ENCODE measurements at regions not wholly inside any gene's neighbourhood (a gene's known extent, or its start where the extent isn't known, plus 50 kb on each side); places are given as distances from the start of the nearest gene placed in this dataset.
"Not testable (repeated sequence)": the region's sequence is repeated elsewhere in the genome, so short reads cannot be mapped to it uniquely, and the experiment has no call there.

DNA sequence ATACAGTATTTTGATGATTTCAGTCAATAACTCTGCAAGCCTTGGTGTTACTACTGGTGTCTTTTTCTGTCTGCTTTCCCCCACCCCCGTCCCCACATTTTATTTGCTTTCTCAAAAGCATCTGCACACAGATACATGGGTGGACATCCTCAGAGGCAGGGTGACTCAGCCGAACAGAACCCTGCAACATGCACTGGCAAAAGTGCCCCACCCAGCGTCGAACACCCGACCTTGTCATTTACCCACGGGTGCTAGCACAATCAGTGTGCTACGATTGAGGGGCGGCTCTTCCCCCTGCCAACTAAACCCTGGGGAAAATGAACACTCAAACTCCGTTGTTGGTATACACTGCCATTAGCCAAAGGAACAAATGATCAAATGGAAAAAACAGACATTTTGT, 115.9 kb upstream of the NAA20 start:
- no peak for DNase-seq

DNA sequence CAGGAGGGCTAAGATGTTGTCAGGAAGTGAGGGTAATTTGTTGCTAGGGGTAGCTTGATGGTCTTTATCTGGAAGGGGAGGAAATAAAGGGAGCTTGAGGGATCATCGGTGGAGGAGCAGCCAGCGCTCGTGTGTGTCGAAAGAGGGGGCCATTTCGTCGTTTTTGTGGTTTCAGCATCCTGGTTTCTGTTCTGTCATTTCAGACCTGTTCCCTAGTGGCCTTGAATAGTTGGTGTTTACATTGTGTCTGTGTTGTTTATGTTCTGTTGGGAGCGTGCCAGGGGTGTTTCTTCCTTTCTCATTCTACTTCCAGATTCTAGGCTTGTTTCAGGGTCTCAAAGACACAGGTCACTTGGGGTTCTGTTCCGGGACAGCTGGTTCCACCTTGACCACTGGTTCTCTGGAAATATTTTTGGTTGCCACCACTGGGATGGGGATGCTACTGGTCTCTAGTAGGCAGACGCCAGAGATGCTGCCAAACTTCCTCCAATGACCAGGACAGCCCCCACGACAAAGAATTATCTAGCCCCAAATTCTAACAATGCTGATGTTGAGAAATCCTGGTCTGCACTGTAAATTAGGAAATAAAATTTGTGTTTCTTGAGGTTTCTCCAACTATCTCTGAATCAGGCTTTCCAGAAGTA, 113.9 kb upstream of the NAA20 start:
- DNase-seq, result peak; percentile 23 to 28

DNA sequence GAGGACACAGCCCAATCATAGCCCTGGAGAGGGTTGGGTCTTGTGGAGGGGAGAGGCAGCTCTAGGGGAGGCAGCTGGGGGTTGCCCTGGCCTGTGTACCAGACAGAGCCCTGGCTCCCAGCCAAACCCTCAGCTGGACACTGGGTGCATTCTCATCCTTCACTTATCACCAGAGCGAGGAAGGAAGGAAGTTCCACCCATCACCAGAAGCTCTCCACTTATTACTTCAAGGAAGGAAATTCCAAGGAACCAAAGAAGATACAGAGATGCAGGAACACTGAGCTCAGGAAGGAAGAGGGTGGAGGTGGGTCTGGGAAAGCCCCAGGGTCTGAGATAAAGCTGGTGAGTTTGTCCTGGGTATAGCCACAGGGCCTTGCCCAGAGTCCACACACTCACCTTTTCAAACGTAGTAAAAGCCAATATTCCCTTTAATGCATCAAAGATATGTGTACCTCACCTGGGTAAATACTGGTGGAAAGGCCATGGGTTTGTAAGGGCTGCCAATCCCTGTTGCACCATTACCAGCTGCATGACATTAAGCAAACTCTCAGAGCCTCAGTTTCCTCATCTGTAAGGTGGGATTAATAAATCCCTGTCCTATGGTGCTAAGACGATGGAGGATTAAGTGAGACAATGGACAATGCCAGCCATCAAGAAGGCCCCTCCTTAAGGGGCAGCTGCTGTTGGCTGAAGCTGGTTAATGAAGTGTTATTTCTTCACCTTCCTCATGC, 109.7 kb upstream of the NAA20 start:
- DNase-seq, result no peak

DNA sequence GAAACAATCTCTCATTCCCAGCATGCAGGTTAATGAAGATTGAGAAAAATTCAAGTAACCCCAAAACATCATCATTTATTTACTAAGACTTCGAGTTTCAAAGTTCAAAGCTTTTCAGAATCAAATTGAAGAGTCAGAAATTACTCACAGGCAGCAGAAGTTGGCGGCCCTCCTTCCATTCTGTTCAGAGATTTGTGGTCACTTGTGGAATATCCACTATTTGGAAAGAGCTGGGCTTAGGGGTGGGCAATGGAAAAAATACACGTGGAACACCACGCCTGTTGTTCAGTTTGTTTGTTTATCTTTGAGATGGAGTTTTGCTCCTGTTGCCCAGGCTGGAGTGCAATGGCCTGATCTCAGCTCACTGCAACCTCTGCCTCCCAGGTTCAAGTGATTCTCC, 108.6 kb upstream of the NAA20 start:
- DNase-seq, result no peak

DNA sequence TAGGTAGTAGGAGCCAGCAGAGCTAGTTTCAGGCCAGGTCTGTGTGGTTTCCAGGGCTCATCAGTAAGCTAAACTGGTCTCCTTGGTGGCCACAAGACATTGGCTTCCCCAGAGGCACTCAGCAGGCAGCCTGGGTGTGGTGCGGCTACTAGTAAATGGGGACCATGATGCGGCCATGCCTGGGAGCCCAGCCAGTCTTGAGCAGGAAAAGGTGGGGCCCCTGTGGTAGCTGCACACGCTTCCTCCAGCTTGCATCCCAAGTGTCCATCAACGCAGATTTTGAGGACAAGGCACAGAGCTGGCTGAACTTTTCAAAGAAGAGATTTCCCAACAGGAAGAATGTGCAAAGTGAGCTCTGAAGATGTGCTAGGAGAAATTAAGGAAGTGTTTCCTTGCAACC, 107.4 kb upstream of the NAA20 start:
- DNase-seq, result no peak

DNA sequence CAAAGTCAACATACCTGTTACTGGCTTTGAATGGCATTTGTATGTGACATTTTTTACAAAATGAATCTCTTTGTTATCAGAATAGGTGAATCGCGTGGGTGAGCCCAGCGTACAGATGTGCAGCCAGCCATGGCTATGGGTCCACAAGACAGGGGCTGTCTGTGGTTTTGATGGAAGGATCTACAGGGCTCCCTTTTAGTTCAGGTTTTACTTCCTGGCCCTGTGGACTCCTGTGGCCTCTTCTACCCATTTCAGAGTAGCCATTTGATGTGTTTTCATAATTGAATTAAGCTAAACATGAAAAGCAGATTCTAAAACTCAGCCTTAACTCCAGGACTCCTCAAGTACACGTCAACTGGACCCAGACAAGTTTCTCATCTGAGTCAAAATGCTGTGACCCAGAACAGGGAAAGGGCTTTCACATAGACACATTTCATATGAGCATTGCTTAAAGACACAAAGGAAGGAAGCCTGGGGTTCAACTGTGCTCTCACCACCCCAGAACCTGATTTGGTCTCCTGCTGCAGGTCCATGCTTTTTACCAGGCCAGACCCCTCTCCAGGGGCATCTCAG, 105.3 kb upstream of the NAA20 start:
- no peak for DNase-seq

DNA sequence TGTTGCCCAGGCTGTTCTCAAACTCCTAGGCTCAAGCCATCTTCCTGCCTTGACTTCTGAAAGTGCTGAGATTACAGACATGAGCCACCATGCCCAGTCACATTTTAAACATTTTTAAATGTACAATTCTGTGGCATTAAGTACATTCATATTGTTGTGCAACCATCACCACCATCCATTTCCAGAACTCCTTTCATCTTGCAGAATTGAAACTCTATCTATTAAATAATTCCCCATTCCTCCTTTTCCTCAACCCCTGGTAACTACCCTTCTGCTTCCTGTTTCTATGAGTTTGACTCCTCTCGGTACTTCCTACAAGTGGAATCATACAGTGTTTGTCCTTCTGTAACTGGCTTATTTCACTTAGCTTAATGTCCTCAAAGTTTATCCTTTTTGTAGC, 103.8 kb upstream of the NAA20 start:
- DNase-seq, result no peak

DNA sequence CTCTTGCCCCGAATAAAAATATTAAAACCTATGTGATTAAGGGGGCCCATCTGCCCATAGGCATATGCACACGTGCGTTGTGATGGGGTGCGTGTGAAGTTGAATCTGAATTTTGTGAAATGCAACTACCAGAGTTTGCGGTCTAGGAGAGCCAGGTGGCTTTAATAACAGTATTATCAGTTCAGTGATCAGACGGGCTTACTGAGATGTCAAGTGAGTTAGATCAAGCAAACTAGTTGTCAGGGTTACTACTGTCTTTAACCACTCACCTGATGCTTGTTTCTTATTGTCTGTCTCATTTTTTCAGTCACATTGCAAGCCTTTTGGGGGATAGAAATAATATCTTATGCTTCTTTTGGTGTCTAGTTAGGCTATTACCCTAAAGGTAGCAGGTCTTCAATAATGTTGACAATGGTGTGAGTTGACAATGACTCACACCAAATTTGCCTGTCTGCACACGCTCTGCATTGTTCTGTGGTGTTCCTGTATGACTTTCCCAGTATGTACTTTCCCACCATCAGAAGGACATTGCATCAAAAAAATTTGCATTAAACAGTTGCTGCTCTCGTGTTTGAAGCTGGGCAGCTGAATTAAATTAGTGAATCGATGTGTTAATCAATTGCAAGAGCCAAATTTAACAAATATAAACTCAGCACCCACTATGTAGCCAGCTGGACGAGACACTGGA, 103.1 kb upstream of the NAA20 start:
- DNase-seq, result no peak

DNA sequence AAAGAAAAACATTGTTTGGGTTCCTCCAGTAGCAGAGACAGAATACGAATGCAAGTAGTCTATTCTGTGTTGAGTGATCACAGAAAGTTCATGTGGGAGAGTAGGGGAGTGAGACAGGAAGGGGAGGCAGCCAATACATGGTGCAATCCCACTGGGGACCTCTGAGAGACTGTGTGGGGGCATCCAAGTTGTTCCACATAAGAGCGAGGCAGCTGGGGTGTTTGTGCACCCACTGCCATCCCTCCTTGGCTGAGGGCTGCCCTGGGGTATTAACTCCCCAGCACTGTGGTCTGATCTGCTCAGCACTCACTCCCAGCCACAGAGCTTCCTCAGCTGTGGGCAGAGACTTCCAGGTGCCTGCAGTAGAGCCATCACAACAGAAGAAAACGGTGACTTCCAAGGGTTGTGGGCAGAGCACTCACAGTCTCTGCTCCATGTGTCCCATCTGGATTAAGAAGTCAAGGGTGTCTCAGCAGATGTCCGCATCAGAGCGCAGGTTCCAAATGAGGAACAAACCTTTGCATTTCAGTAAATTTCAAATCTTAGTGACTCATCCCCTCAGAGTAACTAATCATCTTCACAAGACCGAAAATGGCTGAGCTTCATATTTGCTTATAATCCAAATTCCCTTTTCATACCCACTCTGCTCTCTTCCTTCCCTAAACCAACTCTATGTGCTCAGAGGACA, 101.9 kb upstream of the NAA20 start:
- DNase-seq, result no peak

DNA sequence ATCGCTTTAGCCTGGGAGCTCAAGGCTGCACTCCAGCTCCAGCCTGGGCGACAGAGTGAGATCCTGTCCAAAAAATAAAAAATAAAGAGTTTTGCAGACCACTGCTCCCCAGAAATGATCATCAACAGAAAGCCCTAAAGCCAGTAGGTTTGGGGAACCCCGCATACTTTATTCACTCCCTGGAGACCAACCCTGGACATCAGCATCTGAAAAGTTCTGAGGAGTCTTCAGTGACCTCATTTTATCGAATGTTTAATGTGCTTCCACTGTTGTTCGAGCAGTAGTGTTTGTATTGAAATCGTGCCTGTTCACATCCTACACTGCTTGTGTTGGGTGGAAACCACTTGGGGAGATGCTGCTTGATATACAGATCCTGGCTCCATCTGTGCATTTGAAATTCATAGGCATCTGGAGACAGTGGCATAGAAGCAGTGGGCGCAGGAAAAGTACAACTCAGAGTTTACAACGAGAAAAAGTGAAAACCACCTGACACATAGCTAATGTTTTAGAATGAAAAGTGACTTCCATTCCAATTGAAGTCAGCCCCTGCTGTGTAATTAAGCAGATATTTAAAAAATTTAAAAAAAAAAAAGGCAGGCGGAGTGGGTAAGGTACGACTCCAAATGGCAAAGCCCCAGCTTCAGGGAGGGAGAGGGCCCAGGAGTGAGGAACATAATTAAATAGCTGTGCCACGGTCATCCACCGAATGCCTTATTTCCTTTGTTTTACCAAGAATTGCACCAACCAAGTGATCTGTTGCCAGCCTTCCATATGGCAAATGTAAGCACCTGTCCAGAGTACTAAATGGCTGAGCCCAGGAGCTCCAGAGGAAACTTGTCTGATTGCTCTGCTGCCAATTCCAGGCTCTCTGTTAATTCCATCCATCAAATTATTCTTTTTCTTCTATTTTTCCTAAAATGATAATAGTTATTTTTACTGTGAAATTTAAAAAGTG, 100.4 kb upstream of the NAA20 start:
- DNase-seq, result no peak

DNA sequence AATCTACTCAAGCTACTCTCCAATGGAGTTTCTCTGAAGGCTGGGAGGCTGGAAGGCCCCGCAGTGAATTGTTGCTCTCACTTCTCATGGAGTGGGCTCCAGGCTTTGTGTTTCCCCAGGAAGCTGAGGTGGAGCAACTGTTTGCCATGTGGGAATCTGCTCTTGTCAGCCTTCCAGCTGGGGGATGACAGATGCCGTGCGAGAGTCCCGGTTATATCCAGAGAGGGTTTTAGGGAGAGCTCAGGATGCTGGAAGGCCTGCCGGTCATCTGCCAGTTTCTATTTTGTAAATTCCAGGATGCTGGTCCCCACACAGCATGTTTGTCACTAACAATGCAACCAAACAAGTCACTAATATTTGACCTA, 98.2 kb upstream of the NAA20 start:
- DNase-seq, result no peak

DNA sequence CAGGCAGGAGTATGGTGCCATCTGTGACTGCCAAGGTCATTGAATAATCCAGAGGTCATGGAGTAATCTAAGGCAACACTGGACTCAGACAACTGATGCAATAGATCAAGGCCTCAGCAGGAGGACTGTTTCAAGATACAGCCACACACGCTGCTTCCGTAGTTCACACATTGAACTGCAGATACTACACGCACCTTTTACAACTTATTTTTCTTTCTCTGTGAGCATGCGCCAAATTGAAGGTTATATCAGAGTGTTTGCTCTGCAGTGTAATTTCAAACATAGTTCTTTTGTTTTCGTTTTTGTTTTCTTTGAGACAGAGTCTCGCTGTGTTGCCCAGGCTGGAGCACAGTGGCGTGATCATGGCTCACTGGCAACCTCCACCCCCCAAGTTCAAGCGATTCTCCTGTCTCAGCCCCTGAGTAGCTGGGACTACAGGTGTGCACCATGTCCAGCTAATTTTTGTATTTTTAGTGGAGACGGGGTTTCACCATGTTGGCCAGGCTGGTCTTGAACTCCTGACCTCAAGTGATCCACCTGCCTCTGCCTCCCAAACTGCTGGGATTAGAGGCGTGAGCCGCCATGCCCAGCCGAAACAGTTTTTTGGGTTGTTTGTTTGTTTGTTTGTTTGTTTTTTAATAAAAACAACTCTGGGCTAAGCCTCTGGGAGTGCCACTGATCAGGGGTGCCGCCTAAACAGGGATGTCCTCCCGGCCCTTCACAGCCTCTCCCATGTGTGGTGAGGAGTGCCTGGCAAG, 96.6 kb upstream of the NAA20 start:
- DNase-seq, result no peak

DNA sequence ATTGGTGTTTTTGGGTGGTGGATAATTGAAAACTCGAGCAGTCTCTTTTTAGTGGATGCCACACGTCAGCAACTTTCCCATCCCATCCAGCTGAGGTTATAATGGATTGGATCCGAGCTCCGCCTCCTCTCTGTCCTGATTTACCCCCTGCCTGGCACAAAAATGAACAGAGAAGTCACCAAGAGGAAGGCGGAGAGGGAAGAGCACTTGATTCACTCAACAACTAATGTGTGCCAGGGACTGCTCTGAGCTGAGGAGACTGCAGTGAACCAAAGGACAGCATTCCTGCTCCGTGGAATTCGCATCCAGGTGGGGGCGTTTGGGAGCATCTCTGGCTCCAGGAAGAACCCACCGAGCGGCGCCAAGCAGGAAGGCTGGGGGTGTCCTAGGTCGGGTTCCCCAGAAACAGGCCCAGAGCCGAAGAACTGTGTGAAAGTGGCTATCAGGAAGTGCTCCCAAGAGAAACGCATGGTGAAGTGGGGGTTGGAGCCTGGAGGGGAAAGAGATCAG, 95.8 kb upstream of the NAA20 start:
- no peak for DNase-seq

DNA sequence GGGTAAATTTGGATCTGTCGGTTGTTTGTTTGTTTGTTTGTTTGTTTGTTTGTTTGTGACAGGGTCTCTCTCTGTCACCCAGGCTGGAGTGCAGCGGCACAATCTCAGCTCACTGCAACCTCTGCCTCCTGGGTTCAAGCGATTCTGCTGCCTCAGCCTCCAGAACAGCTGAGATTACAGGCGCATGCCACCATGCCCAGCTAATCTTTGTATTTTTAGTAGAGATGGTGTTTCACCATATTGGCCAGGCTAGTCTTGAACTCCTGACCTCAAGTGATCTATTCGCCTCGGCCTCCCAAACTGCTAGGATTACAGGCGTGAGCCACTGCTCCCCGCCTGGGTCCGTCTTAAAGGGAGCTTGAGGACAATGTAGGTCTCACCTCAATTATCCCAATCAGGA, 95.3 kb upstream of the NAA20 start:
- DNase-seq, result not testable (repeated sequence)

DNA sequence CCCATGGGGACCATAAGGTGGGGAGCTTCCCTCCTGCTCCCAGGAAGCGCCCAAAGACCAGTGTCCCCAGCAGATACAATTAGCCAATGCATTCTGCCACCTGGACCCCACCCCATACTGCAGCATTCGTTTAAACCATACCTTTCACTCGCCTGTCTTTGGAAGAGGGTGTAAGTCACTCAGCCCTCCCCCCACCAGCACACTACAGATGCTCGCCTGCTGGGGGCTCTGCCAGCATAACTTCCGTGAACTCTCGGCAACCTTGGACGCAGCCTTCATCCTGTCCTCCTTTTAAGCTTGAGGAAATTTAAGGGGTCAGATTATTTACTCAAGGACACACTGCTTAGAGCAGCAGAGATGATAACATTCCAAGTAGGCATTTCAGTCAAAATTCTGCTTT, 94.4 kb upstream of the NAA20 start:
- no peak for DNase-seq

DNA sequence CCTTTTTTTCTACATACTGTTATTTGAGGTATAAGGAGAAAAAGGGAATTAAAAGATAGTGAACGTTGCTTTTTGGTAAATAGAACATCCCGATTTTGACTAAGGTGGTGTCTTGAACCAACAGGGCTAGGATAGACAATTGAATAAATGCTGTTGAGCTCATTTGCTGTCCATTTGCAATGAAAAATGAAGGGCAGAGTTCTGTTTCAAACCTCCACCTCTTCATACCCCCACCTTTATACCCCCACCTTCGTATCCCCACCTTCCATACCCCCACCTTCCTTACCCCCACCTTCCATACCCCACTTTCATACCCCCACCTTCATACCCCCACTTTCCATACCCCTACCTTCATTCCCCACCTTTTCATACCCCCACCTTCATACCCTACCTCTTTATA, 93.4 kb upstream of the NAA20 start:
- no peak for DNase-seq

DNA sequence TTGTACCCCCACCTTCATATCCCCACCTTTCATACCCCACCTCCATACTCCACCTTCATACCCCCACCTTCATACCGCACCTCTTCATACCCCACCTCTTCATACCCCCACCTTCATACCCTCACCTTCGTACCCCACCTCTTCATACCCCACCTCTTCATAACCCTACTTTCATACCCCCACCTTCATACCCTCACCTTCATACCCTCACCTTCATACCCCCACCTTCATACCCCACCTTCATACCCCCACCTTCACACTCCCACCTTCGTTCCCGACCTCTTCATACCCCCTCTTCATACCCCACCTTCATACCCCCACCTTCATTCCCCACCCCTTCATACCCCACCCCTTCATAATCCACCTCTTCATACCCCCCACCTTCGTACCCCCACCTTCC, 92.9 kb upstream of the NAA20 start:
- DNase-seq, result no peak

DNA sequence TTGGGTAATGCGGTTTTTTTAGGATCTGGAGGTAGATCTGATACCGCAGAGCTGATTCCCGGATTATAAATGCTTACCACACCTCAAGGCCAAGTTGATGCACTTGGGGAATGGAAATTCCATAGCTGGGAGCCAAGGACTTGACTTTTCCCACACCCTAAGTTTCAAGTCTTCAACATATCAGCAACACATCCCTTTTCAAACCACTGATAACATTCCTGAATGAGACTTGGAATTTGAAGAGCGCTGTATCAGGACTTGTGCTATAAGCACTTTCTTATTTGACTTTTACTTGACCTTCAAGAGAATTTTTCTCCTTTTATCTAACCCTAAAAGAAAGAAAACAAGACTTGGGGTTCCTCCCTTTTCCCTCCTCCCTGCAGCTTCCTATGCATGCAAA, 90.6 kb upstream of the NAA20 start:
- DNase-seq, result no peak

DNA sequence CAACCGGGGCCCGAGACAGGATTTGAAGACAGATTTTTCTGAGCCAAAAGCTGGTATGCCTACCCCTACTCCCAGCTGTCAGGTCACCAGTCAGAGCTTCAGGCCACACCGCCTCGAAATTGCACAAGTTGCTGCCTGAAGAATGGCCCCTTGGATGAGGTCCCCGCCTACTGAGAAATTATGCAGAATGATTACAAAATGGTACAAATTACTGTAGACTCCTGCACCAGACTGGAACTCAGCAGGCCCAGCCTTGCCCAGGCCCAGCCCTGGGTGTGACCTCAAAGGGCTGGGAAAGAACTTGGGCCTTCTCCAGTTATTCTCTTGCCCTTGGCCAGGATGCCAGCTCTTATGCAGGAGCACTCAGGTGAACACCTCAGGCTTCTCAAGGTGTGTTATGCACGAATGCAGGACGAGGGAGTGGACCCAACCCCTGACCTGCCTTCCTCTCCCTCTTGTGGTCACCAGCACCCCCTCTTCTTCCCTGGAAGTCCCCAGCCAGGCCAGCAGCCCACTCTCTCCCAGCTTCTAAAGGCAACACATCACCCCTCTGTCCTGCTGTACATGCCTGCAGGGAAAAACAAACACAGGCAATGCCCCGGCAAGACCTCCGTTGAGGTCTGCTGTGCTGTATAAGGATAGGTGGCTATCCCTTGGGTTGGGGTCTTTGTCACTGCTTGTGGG, 88.7 kb upstream of the NAA20 start:
- DNase-seq, result no peak

DNA sequence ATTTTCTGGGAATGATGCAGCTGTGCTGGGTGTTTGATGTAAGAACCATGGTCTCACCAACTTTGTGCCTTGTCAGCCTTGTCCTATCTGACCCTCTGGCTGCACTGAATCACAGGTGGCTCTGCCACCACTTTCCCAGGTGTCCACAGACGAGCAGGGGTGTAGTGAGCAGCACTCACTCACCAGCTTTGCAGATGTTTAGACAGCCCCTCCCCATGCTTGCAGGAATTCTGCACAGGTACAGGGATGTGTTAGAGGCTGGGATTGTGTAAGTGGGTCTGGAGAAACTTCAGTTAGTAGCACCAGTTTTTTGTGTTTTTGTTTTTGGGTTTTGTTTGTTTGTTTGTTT, 88.2 kb upstream of the NAA20 start:
- DNase-seq, result no peak
